ENCODE measurements at regions not wholly inside any gene's neighbourhood (a gene's known extent, or its start where the extent isn't known, plus 50 kb on each side); places are given as distances from the start of the nearest gene placed in this dataset.

DNA sequence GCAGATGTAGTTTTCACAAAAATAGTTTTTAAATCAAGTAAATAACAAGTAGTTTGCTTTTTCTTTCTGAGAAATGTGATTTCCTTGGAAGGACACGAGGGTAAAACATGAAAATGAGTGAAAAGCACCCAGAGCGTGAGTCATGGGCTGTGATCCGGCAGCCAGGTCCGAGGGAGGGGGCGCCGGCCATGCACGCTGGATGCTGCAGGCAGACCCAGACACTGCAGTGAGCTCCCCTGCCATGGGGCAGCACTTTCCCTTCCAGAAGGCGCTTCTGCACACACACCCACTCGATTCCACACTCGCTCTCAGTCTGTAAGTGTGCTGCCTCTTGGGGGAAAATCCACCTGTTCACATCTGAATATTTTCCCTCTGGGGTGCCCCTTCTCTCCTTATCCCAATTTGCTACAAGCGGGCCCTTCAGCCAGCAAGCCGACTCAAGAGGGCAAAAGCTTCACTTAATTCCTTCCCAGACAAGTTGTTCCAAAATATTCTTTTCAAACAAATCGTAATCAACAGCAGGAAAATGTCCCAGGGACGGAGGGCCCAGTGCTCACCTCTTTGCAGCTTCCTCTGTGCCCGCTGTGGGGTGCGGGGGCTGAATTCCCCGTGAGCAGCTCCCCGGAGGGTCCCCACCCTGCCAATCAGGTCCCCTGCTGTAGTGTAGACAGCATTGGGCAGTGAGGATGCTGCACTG, 87.0 kb upstream of the ID2 start:
- TF ChIP-seq, protein P1, sequence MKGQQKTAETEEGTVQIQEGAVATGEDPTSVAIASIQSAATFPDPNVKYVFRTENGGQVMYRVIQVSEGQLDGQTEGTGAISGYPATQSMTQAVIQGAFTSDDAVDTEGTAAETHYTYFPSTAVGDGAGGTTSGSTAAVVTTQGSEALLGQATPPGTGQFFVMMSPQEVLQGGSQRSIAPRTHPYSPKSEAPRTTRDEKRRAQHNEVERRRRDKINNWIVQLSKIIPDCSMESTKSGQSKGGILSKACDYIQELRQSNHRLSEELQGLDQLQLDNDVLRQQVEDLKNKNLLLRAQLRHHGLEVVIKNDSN (IDR thresholded peaks at IDR 0.05), result no peak
- TF ChIP-seq FOXM1 (IDR thresholded peaks at IDR 0.05; ENCODE audit: borderline replicate concordance, low read depth) (no peak), NFIC (IDR thresholded peaks at IDR 0.05) (no peak), REST (IDR thresholded peaks at IDR 0.05; ENCODE audit: low read depth) (no peak), TAF1 (IDR thresholded peaks at IDR 0.05; ENCODE audit: low read depth) (no peak), CREB1 (IDR thresholded peaks at IDR 0.05; ENCODE audit: low read depth) (no peak)

GRCh38 chr2:8595428-8595805, 86.4 kb upstream of the ID2 start:
- TF ChIP-seq REST (IDR thresholded peaks at IDR 0.05; ENCODE audit: low read depth), result no peak
- no peak for TF ChIP-seq TEAD4 (IDR thresholded peaks at IDR 0.05)
- no peak for TF ChIP-seq TCF12 (IDR thresholded peaks at IDR 0.05; ENCODE audit: low read depth)
- no peak for TF ChIP-seq TAF1 (IDR thresholded peaks at IDR 0.05; ENCODE audit: low read depth)
- TF ChIP-seq FOXM1 (IDR thresholded peaks at IDR 0.05; ENCODE audit: borderline replicate concordance, low read depth), result no peak
- TF ChIP-seq, protein P1 (IDR thresholded peaks at IDR 0.05), result no peak
- TF ChIP-seq ZBTB7A (IDR thresholded peaks at IDR 0.05; ENCODE audit: low read depth), result no peak
- no peak for TF ChIP-seq EGR1 (IDR thresholded peaks at IDR 0.05)
- TF ChIP-seq NFIC (IDR thresholded peaks at IDR 0.05), result no peak
- TF ChIP-seq CEBPB (IDR thresholded peaks at IDR 0.05), result no peak

DNA sequence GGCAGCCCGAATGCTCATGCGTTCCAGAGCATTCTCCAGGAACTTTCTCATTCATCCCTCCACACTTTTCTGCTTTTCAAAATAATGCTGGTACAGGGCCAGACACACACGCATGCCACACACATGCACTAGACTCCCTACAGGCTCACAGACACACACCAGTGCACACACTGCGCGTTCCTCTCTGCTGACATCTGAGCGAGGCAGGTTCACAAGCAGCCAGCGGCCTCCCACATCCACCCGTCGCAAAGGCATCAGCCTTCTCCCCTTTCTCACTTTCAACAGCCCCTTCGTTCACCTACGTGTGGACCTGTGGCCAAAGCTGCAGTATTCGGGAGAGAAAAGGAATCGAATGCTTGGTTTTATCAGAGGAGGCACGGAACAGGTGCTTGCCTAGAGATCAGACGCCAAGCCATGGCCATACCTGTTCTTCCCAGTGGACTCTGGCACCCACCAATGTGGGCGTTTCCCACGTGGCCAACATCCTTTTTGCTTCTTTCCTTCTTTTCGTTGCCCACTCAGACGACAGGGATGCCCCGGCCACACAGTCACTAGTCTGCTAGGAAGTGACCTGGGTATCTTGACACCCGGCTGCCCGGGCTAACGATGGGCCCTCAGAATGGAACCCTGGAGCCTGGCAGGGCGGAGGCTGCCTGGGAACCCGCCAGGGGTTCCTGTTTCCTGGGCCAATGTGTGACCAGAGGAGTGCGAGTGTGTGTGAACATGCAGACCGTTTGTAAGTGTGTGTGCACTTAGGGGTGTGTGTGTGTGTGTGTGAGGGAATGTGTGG, 85.8 kb upstream of the ID2 start:
- no peak for TF ChIP-seq CREB1 (IDR thresholded peaks at IDR 0.05; ENCODE audit: low read depth)
- no peak for TF ChIP-seq TEAD4 (IDR thresholded peaks at IDR 0.05)

GRCh38 chr2:8597094-8597493, 84.8 kb upstream of the ID2 start:
- no peak for TF ChIP-seq EP300 (IDR thresholded peaks at IDR 0.05; ENCODE audit: borderline replicate concordance)
- no peak for TF ChIP-seq TCF12 (IDR thresholded peaks at IDR 0.05; ENCODE audit: low read depth)
- no peak for TF ChIP-seq TEAD4 (IDR thresholded peaks at IDR 0.05)
- TF ChIP-seq ZBTB7A (IDR thresholded peaks at IDR 0.05; ENCODE audit: low read depth), result no peak
- TF ChIP-seq CREB1 (IDR thresholded peaks at IDR 0.05; ENCODE audit: low read depth), result no peak
- TF ChIP-seq YY1 (IDR thresholded peaks at IDR 0.05; ENCODE audit: low read depth), result no peak
- TF ChIP-seq, protein P1 (IDR thresholded peaks at IDR 0.05), result no peak
- no peak for TF ChIP-seq NFIC (IDR thresholded peaks at IDR 0.05)
- no peak for TF ChIP-seq RAD21 (IDR thresholded peaks at IDR 0.05; ENCODE audit: low read depth)
- TF ChIP-seq, protein P2, sequence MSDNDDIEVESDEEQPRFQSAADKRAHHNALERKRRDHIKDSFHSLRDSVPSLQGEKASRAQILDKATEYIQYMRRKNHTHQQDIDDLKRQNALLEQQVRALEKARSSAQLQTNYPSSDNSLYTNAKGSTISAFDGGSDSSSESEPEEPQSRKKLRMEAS (IDR thresholded peaks at IDR 0.05), result no peak
- no peak for TF ChIP-seq REST (IDR thresholded peaks at IDR 0.05; ENCODE audit: low read depth)
- TF ChIP-seq CEBPB (IDR thresholded peaks at IDR 0.05), result no peak
- no peak for TF ChIP-seq EGR1 (IDR thresholded peaks at IDR 0.05)
- TF ChIP-seq FOXM1 (IDR thresholded peaks at IDR 0.05; ENCODE audit: borderline replicate concordance, low read depth), result no peak
- TF ChIP-seq TAF1 (IDR thresholded peaks at IDR 0.05; ENCODE audit: low read depth), result no peak
